ENCODE measurements at regions not wholly inside any gene's neighbourhood (a gene's known extent, or its start where the extent isn't known, plus 50 kb on each side); places are given as distances from the start of the nearest gene placed in this dataset.
A peak's percentile ranks its signal among the peaks of the same experiment; 100 is the strongest.
"Not testable (repeated sequence)": the region's sequence is repeated elsewhere in the genome, so short reads cannot be mapped to it uniquely, and the experiment has no call there.

GRCh38 chr6:100226811-100227210, 232.8 kb upstream of the MCHR2 start:
- no peak for DNase-seq

DNA sequence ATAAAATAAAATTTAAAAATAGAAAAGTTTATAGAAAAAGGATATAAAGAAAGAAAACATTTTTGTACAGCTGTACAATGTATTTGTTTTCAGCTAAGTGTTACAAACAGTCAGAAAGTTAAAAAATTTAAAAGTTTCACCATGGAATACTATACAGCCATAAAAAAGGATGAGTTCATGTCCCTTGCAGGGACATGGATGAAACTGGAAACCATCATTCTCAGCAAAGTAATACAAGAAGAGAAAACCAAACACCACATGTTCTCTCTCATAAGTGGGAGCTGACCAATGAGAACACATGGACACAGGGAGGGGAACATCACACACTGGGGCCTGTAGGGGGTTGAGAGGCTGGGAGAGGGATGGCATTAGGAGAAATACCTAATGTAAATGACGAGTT, 229.9 kb upstream of the MCHR2 start:
- DNase-seq = not testable (repeated sequence)

DNA sequence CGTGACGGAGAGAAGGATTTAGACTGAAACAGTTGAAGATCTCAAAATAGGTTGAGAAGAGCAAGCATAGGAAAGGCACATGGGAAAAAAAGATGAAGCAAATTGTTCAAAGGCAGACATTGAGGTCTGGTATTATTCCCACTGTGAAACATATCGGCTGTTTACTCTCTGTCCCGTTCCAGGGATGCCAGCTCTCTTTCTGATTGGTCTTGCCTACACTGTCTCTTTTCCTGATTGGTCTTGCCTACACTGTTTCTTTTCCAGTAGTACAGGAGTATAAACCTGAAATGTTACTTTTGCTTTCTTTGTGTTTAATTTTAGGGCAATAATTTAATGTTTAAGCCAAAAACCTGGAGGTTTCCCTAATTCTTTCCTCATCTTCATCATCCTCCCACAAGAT, 226.5 kb upstream of the MCHR2 start:
- DNase-seq = no peak

DNA sequence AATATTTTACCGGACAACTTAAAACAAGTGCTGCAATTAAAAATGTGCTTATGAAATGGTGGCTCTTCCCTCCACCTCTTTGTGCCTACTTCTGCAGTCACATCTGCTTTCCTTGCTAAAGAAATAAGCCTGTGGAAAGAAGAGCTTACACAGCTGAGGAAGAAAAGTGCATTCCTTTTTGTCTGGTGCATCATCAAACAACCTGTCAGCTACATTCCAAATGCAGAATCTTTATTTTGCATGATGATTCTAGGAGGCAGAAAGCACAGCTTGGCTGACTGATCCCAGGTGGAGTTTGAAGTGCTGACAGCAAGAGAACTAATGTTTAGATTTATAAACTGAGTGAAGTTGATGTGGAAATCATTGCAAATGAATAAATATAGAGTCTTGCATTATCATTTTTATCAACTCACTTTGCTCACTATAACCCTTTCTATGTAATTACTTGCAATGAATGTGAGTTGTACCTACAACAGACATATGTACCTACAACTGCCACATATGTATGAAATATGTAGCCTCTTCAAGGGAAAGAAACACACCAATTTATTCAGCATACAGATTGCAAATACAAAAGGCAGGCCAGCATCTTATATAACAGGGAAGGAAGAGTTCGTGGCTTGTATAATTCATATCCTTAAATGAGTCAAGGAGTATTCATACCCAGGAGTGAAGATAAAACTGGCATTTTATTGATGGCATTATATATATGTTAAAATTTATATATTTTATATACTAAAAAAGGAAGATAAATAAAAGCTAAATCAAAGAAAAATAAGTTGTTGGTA, 223.4 kb upstream of the MCHR2 start:
- DNase-seq = no peak

DNA sequence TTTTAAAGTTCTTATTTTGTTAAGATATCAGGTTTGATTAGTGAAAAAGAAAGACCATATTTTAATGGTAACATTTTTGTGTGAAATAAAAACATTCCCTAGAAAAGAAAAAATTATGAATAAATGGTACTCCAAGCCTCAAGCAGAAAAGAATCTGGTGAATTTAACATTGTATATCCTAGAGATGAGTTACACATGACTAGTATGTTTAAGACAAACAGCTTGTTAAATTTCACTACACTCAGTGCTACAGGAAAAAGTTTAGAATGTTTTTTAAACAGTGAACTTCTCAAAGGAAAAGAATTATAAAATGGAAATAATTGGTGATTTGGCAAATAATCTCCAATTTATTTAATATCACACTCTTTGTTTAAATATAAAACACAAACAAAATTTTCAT, 222.7 kb upstream of the MCHR2 start:
- no peak for DNase-seq

GRCh38 chr6:100212131-100212530, 218.1 kb upstream of the MCHR2 start:
- DNase-seq = no peak

DNA sequence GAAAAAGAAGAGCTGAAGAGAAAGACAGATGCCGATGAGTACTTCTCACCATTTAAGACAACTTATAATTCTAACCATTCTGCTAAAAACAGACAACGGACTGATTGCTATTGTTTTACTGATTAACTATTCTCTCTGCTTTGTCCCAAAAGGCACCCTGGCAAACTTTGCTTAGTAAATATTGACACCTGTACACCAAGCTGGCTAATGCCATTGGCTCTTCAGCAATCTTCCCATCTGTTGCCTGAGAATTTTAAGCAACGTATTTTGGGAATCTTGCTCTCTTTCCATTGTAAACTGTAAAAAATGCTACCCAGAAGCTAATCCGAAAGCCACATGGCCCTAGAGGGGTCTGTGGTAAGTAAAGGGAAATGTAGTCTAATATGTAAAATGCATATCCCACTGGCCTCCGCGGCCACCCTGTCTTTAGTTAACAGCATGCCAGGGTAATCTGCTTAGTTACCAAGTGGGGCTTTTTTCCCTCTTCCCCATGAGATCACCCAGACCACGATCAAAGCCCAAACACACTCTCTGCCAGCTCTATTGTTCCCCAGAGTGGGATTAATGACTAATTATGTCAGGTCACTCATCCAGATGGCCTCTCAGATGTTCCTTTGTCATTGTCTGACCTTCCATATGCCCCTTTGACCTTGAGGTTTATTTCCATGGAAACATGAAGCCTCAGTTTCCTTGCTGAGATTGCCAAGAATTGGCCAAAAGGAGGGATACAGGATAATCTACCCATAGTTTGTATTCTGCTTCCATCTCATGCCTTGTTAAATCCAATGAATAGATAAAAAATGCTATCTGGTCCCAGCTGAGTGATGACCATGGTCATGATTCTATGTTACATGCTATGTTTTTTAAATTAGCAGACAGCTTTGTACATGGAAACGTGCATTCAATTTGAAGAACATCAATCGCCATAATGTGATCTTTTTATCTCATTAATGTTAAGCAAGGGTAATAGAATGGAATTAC, 216.4 kb upstream of the MCHR2 start:
- DNase-seq = no peak

DNA sequence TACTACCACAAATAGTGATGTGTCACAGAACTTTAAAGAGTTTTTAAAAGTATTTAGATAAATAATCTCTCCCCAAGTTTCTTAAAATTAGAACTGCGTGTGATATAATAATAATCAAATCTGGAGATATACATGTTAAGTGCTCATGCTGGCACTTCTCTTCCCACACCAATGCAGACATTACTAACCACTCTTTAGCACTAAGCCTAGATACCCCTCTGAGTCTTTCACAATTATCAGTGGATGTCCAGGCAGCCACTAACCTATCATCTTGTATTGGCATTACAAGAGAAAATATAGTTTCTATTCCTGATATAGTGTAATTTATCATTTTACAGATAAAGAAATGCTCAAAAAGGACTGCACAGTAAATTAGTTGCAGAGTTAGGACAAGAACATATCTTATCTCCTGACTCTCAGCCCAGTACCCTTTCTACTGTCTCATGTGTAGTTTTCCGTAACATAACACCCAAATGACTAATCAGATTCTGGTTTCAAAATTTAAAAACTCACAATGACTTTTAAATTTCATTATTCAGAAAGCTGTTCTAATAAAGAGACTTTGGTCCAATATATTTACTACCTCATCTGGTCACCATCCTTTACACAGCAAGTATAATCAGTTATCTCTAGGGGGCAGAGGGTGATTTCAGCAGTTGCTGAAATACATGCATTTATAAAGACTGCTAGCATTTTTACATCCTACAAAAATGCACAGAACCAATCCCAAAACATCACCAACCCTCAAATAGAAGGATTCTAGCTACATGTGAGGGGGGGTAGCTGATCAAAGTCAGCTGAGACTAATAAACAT, 215.5 kb upstream of the MCHR2 start:
- no peak for DNase-seq

GRCh38 chr6:100203400-100203799, 209.4 kb upstream of the MCHR2 start:
- DNase-seq = no peak

DNA sequence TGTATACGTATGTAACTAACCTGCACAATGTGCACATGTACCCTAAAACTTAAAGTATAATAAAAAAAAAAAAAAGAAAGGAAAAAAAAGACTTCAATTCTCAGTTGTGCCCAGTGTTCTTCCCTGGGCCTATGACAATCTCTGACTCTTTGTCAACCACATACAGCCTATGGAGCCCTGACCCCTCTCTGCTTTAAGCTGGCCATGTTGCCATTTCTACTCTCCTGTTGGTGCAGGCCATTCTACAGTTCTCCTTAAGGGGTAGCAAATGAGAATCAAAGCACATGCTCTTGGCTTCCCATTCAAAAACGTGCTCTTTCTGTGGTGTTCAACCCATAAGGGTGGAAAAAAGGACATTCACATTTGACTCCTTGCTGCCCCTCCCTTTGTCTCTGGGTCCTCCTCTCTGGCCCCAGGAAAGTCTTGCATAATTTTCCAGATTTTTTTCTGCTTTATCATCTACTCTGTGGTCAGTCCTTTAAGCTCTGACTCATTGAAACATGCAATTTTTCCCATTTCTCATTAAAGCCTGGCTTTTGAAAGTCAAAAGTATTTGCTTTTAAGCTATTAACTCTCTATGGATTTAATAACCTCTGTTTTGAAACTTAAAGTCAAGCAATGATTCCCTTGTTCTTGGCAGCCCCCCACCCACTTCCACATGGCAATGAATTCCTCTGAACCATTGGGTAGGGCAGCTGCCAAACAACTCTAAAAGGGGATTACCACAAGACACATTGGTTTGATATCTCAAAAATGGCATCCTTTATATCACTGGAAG, 208.6 kb upstream of the MCHR2 start:
- DNase-seq = no peak

GRCh38 chr6:100196214-100196982, 202.4 kb upstream of the MCHR2 start:
- DNase-seq = peak; percentile 12

GRCh38 chr6:100195244-100195643, 201.2 kb upstream of the MCHR2 start:
- DNase-seq = not testable (repeated sequence)

DNA sequence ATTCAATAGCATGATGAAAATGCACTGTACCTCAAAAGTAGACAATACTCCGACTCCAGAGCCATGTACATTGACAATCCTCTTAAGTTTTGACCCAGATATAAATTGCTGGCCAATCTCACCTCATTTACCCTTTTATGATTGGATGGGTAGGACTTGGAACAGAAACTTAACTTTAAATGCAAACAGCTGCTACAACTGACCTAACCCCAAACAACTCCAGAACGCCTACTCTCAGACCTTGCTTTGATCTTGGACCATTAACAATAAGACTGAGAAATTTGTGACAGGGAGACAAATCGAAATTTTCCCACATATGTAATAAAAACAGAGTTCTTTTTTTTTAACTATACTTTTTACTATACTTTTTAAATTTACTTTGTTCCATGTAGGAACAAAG, 200.5 kb upstream of the MCHR2 start:
- no peak for DNase-seq

- no peak for DNase-seq
Observed at GRCh38 chr6:100188754-100189153, 194.7 kb upstream of the MCHR2 start.

GRCh38 chr6:100186552-100186951, 192.5 kb upstream of the MCHR2 start:
- no peak for DNase-seq

GRCh38 chr6:100185615-100186014, 191.6 kb upstream of the MCHR2 start:
- DNase-seq = no peak

GRCh38 chr6:100184473-100184872, 190.4 kb upstream of the MCHR2 start:
- no peak for DNase-seq

DNA sequence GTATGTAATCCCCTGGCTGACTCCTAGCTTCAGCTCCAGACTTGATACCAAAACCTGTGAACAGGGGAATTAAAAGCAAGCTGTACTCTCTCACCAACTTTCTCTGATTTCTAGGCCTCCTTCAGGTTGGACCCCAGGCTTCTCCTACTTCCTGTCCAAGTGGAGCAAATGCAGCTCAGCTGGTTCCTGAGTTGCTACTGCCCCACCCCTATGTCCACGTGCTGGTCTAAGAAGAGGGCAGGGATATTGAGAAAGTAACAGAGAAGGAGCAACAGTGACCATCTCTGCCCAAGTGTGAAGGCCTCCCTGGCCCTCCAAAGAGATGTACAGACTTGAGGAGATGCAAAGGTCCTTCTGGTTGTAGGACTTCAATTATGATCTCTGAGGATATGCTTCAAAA, 188.3 kb upstream of the MCHR2 start:
- DNase-seq = no peak

DNA sequence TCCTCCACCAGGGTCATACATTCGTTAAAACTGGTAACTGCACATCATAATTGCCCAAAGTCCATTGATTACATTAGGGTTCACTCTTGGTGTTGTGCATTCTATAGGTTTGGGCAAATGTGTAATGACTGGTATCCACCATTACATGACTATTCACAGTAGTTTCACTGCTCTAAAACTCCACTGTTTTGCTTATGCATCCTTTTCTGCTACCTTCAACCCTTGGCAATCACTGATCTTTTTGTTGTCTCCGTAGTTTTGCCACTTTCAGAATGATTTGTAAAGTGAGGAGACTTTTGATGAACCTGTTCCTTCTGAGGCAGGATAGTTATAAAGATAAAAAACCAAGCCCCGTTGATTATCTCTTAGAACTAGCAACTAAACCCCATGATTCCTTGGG, 187.3 kb upstream of the MCHR2 start:
- DNase-seq = no peak

DNA sequence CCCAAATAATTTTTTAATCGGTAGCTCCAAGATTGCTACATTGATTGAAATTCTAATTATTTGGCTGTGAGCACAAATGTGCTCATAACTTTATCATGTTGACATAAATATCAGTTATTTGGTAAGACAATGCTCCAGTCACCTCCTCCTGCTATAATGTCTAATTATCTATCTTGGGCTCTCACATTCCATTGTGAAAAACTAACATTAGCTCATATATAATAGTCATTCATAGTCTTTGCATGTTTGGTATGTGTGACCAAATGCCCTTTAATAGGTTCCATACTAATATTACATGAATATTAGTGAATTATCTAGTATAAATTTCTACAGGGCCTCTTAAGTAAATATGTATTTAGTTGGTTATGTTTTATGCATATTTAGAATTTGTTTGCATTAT, 185.6 kb upstream of the MCHR2 start:
- DNase-seq = no peak

- DNase-seq = no peak
Observed at GRCh38 chr6:100177956-100178355, 183.9 kb upstream of the MCHR2 start.

Data from NCI-H748 treated with DMSO at 0.1 percent for 48 hours (cell line).